PC-9 (cell line): ENCODE measurements at regions not wholly inside any gene's neighbourhood (a gene's known extent, or its start where the extent isn't known, plus 50 kb on each side); places are given as distances from the start of the nearest gene placed in this dataset.

Experiments used
- BruUV-seq: library from RNA; stranded (reverse); fragments of 400-500 nt; replicated peaks from 2 replicates; lab custom pipeline; 2021; lab: Mats Ljungman, UMichigan
- CTCF ChIA-PET: fragments of 300-600 bp; sonication (Branson Sonifier 250); formaldehyde crosslinking; loops from one replicate; lab custom pipeline; 2022; ENCODE audit warnings: antibody characterized with exemption; lab: Charles Lee
- POLR2A ChIA-PET: fragments of 300-600 bp; sonication (Branson Sonifier 250); formaldehyde crosslinking; loops from one replicate; lab custom pipeline; 2022; ENCODE audit warnings: antibody characterized with exemption; ENCODE audit not compliant: unreplicated experiment; lab: Charles Lee
- DNase-seq, 2 experiments: peaks; one replicate each; pipeline versions ENCODE4 v3.0.0 to v3.0.0-alpha.2; 2015 to 2022; ENCODE audit warnings: mixed read lengths in 1 of 2
- H2AFZ ChIP-seq: fragments of 200-600 bp; sonication (generic); 2 replicates; pipeline ENCODE4 v1.8.1; 2017; ENCODE audit warnings: antibody characterized with exemption
- H3F3A ChIP-seq: fragments of 200-600 bp; sonication (generic); 2 replicates; pipeline ENCODE4 v1.8.1; 2017; ENCODE audit warnings: antibody characterized with exemption, mild to moderate bottlenecking, low read depth; ENCODE audit not compliant: insufficient read depth
- H3K27ac ChIP-seq: fragments of 200-600 bp; sonication (generic); 2 replicates; pipeline ENCODE4 v1.6.1; 2016; ENCODE audit warnings: mixed run types
- H3K27me3 ChIP-seq: fragments of 200-600 bp; sonication (generic); 2 replicates; pipeline ENCODE4 v1.6.1; 2016; ENCODE audit warnings: low read depth, mixed run types; ENCODE audit not compliant: insufficient read depth
- H3K36me3 ChIP-seq: fragments of 200-600 bp; sonication (generic); 2 replicates; pipeline ENCODE4 v1.6.1; 2016; ENCODE audit warnings: low read depth, mixed run types
- H3K4me1 ChIP-seq: fragments of 200-600 bp; sonication (generic); replicated peaks from 2 replicates; pipeline ENCODE4 v1.6.1; 2016; ENCODE audit warnings: mixed run types; ENCODE audit not compliant: insufficient read depth
- H3K4me2 ChIP-seq: fragments of 200-600 bp; sonication (generic); 2 replicates; pipeline ENCODE4 v1.6.1; 2017; ENCODE audit warnings: mixed run types
- H3K4me3 ChIP-seq: fragments of 200-600 bp; sonication (generic); 2 replicates; pipeline ENCODE4 v1.6.1; 2016; ENCODE audit warnings: mixed run types
- H3K79me2 ChIP-seq: fragments of 200-600 bp; sonication (generic); 2 replicates; pipeline ENCODE4 v1.6.1; 2017; ENCODE audit warnings: low read depth, mixed run types
- H3K9me2 ChIP-seq: fragments of 200-600 bp; sonication (generic); 2 replicates; pipeline ENCODE4 v1.8.1; 2017; ENCODE audit warnings: mild to moderate bottlenecking; ENCODE audit not compliant: insufficient read depth
- H3K9me3 ChIP-seq: fragments of 200-600 bp; sonication (generic); 2 replicates; pipeline ENCODE4 v1.8.1; 2016; ENCODE audit warnings: low read depth; ENCODE audit not compliant: insufficient read depth
- H4K20me1 ChIP-seq: fragments of 200-600 bp; sonication (generic); 2 replicates; pipeline ENCODE4 v1.8.1; 2017; ENCODE audit not compliant: insufficient read depth
- EZH2 ChIP-seq: fragments of 200-600 bp; sonication (generic); IDR thresholded peaks from 2 replicates; pipeline ENCODE4 v1.8.0; 2017; ENCODE audit warnings: antibody characterized with exemption, low read depth
- intact Hi-C: fragments of 100-400 bp; cut with micrococcal nuclease; formaldehyde crosslinking; loops from one replicate; pipeline ENCODE4 v1.10.0; 2022; ENCODE audit not compliant: unreplicated experiment
- TF ChIP-seq, protein P1 (sequence below): fragments of 200-600 bp; sonication (generic); conservative IDR thresholded peaks from 2 replicates; pipeline ENCODE4 v1.6.1; 2017; ENCODE audit warnings: mixed run types, antibody characterized with exemption, mild to moderate bottlenecking, moderate library complexity

DNA sequence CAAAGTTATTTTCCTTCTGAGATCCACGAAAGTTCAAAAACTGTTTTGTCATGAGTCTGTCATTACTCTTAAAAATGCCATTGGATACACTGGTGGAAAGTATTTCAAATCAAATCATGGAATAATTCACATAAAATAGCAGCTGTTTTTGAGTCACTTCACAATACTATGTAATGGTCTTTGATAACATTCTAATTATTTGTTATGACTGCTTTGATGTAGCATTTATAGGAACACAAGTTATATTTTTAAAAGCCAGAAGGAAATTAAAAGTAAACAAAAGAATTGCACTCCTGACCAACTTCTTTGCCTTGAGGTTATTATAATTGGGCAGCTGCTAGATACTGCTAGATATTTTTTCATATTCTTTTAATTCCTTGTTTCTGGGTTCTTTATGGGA, 473.2 kb downstream of the CCER1 start:
- intact Hi-C loops = no loop called here
- no peak for DNase-seq
- no TSS peak for BruUV-seq
- Histone ChIP-seq H3K27ac (no peak overlapping the region), H3K4me1 (no peaks in the 10 kb centered on the region), H3K27me3 (no peaks in the 10 kb centered on the region), H3K36me3 (no peaks in the 10 kb centered on the region), H3K9me3 (no peaks in the 10 kb centered on the region), H3K4me2 (no peak overlapping the region), H4K20me1 (no peaks in the 10 kb centered on the region), H3K79me2 (no peaks in the 10 kb centered on the region), H3F3A (no peaks in the 10 kb centered on the region), H2AFZ (no peak overlapping the region), H3K4me3 (no peak overlapping the region), H3K9me2 (no peaks in the 10 kb centered on the region)
- POLR2A ChIA-PET = no interaction called here
- CTCF ChIA-PET = no interaction called here
- no peak for TF ChIP-seq EZH2
- TF ChIP-seq, protein P1, sequence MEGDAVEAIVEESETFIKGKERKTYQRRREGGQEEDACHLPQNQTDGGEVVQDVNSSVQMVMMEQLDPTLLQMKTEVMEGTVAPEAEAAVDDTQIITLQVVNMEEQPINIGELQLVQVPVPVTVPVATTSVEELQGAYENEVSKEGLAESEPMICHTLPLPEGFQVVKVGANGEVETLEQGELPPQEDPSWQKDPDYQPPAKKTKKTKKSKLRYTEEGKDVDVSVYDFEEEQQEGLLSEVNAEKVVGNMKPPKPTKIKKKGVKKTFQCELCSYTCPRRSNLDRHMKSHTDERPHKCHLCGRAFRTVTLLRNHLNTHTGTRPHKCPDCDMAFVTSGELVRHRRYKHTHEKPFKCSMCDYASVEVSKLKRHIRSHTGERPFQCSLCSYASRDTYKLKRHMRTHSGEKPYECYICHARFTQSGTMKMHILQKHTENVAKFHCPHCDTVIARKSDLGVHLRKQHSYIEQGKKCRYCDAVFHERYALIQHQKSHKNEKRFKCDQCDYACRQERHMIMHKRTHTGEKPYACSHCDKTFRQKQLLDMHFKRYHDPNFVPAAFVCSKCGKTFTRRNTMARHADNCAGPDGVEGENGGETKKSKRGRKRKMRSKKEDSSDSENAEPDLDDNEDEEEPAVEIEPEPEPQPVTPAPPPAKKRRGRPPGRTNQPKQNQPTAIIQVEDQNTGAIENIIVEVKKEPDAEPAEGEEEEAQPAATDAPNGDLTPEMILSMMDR = no peak

DNA sequence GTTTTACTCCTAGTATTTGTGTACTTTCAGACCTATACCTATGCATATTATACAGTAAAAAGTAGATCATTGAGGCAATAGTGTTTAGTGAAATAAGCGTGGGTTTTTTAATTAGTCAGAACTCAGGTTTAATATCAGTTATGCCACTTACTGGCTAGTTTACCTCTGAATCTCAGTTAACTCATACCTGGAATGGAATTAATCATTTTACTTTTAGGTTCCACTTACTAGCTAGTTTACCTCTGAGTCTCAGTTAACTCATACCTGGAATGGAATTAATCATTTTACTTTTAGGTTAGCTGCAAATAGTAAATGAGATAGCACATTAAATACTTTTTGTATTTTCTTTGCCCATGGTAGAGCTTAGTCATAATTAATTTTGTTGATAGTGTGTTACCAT, 475.7 kb downstream of the CCER1 start:
- Histone ChIP-seq H3K4me3 (no peak overlapping the region), H3K4me1 (no peaks in the 10 kb centered on the region), H3K9me2 (no peaks in the 10 kb centered on the region), H3K36me3 (no peaks in the 10 kb centered on the region), H3F3A (no peaks in the 10 kb centered on the region), H4K20me1 (no peaks in the 10 kb centered on the region), H3K27me3 (no peaks in the 10 kb centered on the region), H3K27ac (no peak overlapping the region), H3K4me2 (no peak overlapping the region), H3K79me2 (no peaks in the 10 kb centered on the region), H3K9me3 (no peaks in the 10 kb centered on the region), H2AFZ (no peak overlapping the region)
- ChIA-PET CTCF (no interaction called here), POLR2A (no interaction called here)
- BruUV-seq = no TSS peak
- TF ChIP-seq, protein P1 = no peak
- no peak for TF ChIP-seq EZH2
- intact Hi-C loops = no loop called here
- no peak for DNase-seq

DNA sequence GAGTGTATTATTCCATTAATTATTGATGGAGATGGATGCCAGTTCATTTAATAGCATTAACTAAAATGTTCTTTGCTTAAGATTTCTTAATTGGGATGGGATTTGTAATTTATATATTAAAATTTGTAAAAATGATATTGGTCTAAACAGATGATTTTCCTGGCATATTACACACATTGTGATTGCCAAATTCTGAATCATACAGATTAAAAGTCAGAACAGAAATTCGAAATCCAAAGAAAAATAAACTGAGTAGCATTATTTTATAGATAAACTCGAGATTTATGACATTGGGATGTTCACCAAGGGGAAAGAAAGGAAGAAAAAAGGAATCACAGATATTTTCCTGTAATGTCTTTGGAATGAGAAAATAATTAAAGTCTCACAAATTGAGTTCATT, 481.1 kb downstream of the CCER1 start:
- no peak for TF ChIP-seq EZH2
- TF ChIP-seq, protein P1 = no peak
- DNase-seq = no peak
- CTCF ChIA-PET = no interaction called here
- Histone ChIP-seq H3K79me2 (no peaks in the 10 kb centered on the region), H3K4me2 (no peak overlapping the region), H3K9me2 (no peaks in the 10 kb centered on the region), H3K27me3 (no peaks in the 10 kb centered on the region), H3K27ac (no peak overlapping the region), H4K20me1 (no peaks in the 10 kb centered on the region), H3K36me3 (no peaks in the 10 kb centered on the region), H2AFZ (no peak overlapping the region), H3F3A (no peaks in the 10 kb centered on the region), H3K9me3 (peaks cover under 1% of the 10 kb centered on the region; the same call in 1 of the 2 replicates), H3K4me3 (no peak overlapping the region), H3K4me1 (no peaks in the 10 kb centered on the region)
- BruUV-seq = no TSS peak
- intact Hi-C loops = no loop called here
- POLR2A ChIA-PET = interaction anchor here (0.6 kb wide), 1 partner anchor 13 kb away, joined by 4 read pairs; no protein-coding TSS in a partner anchor
